HepG2 (cell line): ENCODE measurements at regions not wholly inside any gene's neighbourhood (a gene's known extent, or its start where the extent isn't known, plus 50 kb on each side); places are given as distances from the start of the nearest gene placed in this dataset.

ENCODE experiments used
- ARID5B ChIP-seq: IDR thresholded peaks from 2 replicates; pipeline ENCODE4 v1.4.0; 2020; ENCODE audit warnings: mild to moderate bottlenecking, missing genetic modification reagents
- BRCA1 ChIP-seq: sonication (generic); formaldehyde crosslinking; IDR thresholded peaks from 2 replicates; pipeline ENCODE4 v1.4.0; 2020; ENCODE audit warnings: missing genetic modification reagents
- CTCF ChIP-seq: sonication (generic); formaldehyde crosslinking; IDR thresholded peaks from 2 replicates; pipeline ENCODE4 v1.5.0; 2020; ENCODE audit warnings: mild to moderate bottlenecking, missing genetic modification reagents, moderate library complexity
- FOXK2 ChIP-seq: fragments of 450-650 bp; IDR thresholded peaks from 2 replicates; pipeline ENCODE4 v1.6.1; 2016
- FOXP1 ChIP-seq, 2 experiments: fragments of 450-650 bp in 1 of 2; IDR thresholded peaks; 2 replicates each; pipeline ENCODE4 v1.6.1; 2017 to 2018; ENCODE audit warnings: antibody characterized with exemption in 1 of 2
- RNF2 ChIP-seq: fragments of 450-650 bp; conservative IDR thresholded peaks from 2 replicates; pipeline ENCODE4 v1.6.1; 2016; ENCODE audit warnings: low read depth
- TRIM24 ChIP-seq: sonication (generic); formaldehyde crosslinking; IDR thresholded peaks from 2 replicates; pipeline ENCODE4 v1.8.0; 2022; ENCODE audit warnings: mild to moderate bottlenecking, missing genetic modification reagents
- ZNF362 ChIP-seq: sonication (generic); formaldehyde crosslinking; IDR thresholded peaks from 2 replicates; pipeline ENCODE4 v1.4.0; 2020; ENCODE audit warnings: missing genetic modification reagents, mild to moderate bottlenecking, borderline replicate concordance
- ZNF501 ChIP-seq: sonication (generic); formaldehyde crosslinking; IDR thresholded peaks from 2 replicates; pipeline ENCODE4 v1.5.1; 2020; ENCODE audit warnings: mild to moderate bottlenecking, moderate library complexity, missing genetic modification reagents

GRCh38 chr5:3933966-3934365, 338.3 kb downstream of the IRX1 start:
- TF ChIP-seq ZNF501 (CRISPR knock-in tag) (no peak), FOXK2 (no peak), ARID5B (CRISPR knock-in tag) (no peak), FOXP1 (IDR thresholded peaks at IDR 0.05) (no peak), FOXP1 (CRISPR knock-in tag; IDR thresholded peaks at IDR 0.05) (no peak), RNF2 (no peak), TRIM24 (CRISPR knock-in tag) (no peak), CTCF (no peak), ZNF362 (CRISPR knock-in tag) (no peak), BRCA1 (CRISPR knock-in tag) (no peak)
